H9 (cell line): ENCODE measurements at regions not wholly inside any gene's neighbourhood (a gene's known extent, or its start where the extent isn't known, plus 50 kb on each side); places are given as distances from the start of the nearest gene placed in this dataset.

Experiments
- DNase-seq: peaks from one replicate; pipeline ENCODE4 v3.0.0-alpha.2; 2017
- H2AFZ ChIP-seq: one replicate; pipeline ENCODE4 v1.6.1; 2013; ENCODE audit warnings: mild to moderate bottlenecking, low read length, control low read depth, moderate library complexity
- H2AK5ac ChIP-seq: 2 replicates; pipeline ENCODE4 v1.6.1; 2013; ENCODE audit warnings: low read length, control low read depth, mixed read lengths; ENCODE audit not compliant: insufficient read length
- H2BK120ac ChIP-seq: one replicate; pipeline ENCODE4 v1.6.1; 2013; ENCODE audit warnings: low read depth, mild to moderate bottlenecking, low read length, control low read depth, inconsistent platforms; ENCODE audit not compliant: poor library complexity, severe bottlenecking
- H2BK12ac ChIP-seq: 2 replicates; pipeline ENCODE4 v1.6.1; 2013; ENCODE audit warnings: low read length, control low read depth, mixed read lengths, low read depth; ENCODE audit not compliant: insufficient read length
- H2BK15ac ChIP-seq: 2 replicates; pipeline ENCODE4 v1.6.1; 2013; ENCODE audit warnings: low read depth, low read length, control low read depth
- H2BK20ac ChIP-seq: one replicate; pipeline ENCODE4 v1.6.1; 2013; ENCODE audit warnings: low read depth, mild to moderate bottlenecking, low read length, control low read depth, inconsistent platforms; ENCODE audit not compliant: poor library complexity, severe bottlenecking
- H2BK5ac ChIP-seq: 2 replicates; pipeline ENCODE4 v1.6.1; 2013; ENCODE audit warnings: low read length, control low read depth, mixed read lengths; ENCODE audit not compliant: insufficient read length
- H3K14ac ChIP-seq: 2 replicates; pipeline ENCODE4 v1.6.1; 2013; ENCODE audit warnings: low read length, control low read depth; ENCODE audit not compliant: insufficient read depth
- H3K18ac ChIP-seq: 2 replicates; pipeline ENCODE4 v1.6.1; 2013; ENCODE audit warnings: low read depth, mild to moderate bottlenecking, mixed read lengths, low read length, control low read depth; ENCODE audit not compliant: insufficient read length
- H3K23ac ChIP-seq: 2 replicates; pipeline ENCODE4 v1.6.1; 2013; ENCODE audit warnings: low read length, control low read depth, mixed read lengths, low read depth; ENCODE audit not compliant: insufficient read length
- H3K23me2 ChIP-seq: 2 replicates; pipeline ENCODE4 v1.6.1; 2013; ENCODE audit warnings: low read depth, mild to moderate bottlenecking, mixed read lengths, low read length, control low read depth; ENCODE audit not compliant: insufficient read length, poor library complexity, severe bottlenecking
- H3K27ac ChIP-seq: 2 replicates; pipeline ENCODE4 v1.5.1; 2013; ENCODE audit warnings: low read length, control low read depth, mixed read lengths, low read depth; ENCODE audit not compliant: insufficient read length
- H3K27me3 ChIP-seq: 2 replicates; pipeline ENCODE4 v1.6.1; 2013; ENCODE audit warnings: low read length, control low read depth, inconsistent platforms; ENCODE audit not compliant: insufficient read depth
- H3K4ac ChIP-seq: 2 replicates; pipeline ENCODE4 v1.6.1; 2013; ENCODE audit warnings: low read depth, mild to moderate bottlenecking, control low read depth, inconsistent platforms, low read length, moderate library complexity
- H3K4me1 ChIP-seq: 2 replicates; pipeline ENCODE4 v1.6.1; 2013; ENCODE audit warnings: low read length, control low read depth, inconsistent platforms; ENCODE audit not compliant: insufficient read depth
- H3K4me2 ChIP-seq: 2 replicates; pipeline ENCODE4 v1.6.1; 2013; ENCODE audit warnings: low read length, control low read depth, mixed read lengths; ENCODE audit not compliant: insufficient read length, insufficient read depth
- H3K56ac ChIP-seq: 2 replicates; pipeline ENCODE4 v1.6.1; 2013; ENCODE audit warnings: low read depth, mild to moderate bottlenecking, mixed read lengths, low read length, control low read depth; ENCODE audit not compliant: insufficient read length
- H3K79me1 ChIP-seq: 2 replicates; pipeline ENCODE4 v1.6.1; 2013; ENCODE audit warnings: low read depth, mild to moderate bottlenecking, moderate library complexity, low read length, control low read depth, inconsistent platforms; ENCODE audit not compliant: insufficient read depth, poor library complexity, severe bottlenecking
- H3K79me2 ChIP-seq: 2 replicates; pipeline ENCODE4 v1.6.1; 2013; ENCODE audit warnings: low read length, control low read depth, inconsistent platforms; ENCODE audit not compliant: insufficient read depth
- H3K9ac ChIP-seq: 2 replicates; pipeline ENCODE4 v1.6.1; 2013; ENCODE audit warnings: low read length, control low read depth, mixed read lengths; ENCODE audit not compliant: insufficient read length; ENCODE audit errors: extremely low read depth
- H3K9me3 ChIP-seq: one replicate; pipeline ENCODE4 v1.6.1; 2013; ENCODE audit warnings: low read depth, low read length, inconsistent platforms; ENCODE audit not compliant: control insufficient read depth
- H3T11ph ChIP-seq: one replicate; pipeline ENCODE4 v1.6.1; 2013; ENCODE audit warnings: mild to moderate bottlenecking, low read length, control low read depth, inconsistent platforms
- H4K20me1 ChIP-seq: one replicate; pipeline ENCODE4 v1.6.1; 2013; ENCODE audit not compliant: control insufficient read depth, insufficient read length, insufficient read depth
- H4K5ac ChIP-seq: 2 replicates; pipeline ENCODE4 v1.6.1; 2013; ENCODE audit warnings: low read depth, mild to moderate bottlenecking, mixed read lengths, low read length, control low read depth; ENCODE audit not compliant: insufficient read length
- H4K8ac ChIP-seq: replicated peaks from 2 replicates; pipeline ENCODE4 v1.6.1; 2013; ENCODE audit warnings: low read length, control low read depth, mixed read lengths, low read depth; ENCODE audit not compliant: insufficient read length
- H4K91ac ChIP-seq: 2 replicates; pipeline ENCODE4 v1.6.1; 2013; ENCODE audit warnings: low read depth, mild to moderate bottlenecking, moderate library complexity, mixed read lengths, low read length, control low read depth; ENCODE audit not compliant: insufficient read length
- H3K27ac Mint-ChIP-seq, 3 experiments: 2 replicates in 2 of 3; 3 replicates in 1 of 3; pipeline ENCODE4 v1.8.0; 2020 to 2021; ENCODE audit warnings: mixed read lengths in 3 of 3, mild to moderate bottlenecking in 1 of 3, moderate library complexity in 1 of 3
- H3K27me3 Mint-ChIP-seq: 2 replicates; pipeline ENCODE4 v1.8.0; 2021; ENCODE audit warnings: low read depth, mild to moderate bottlenecking, moderate library complexity, mixed read lengths
- H3K36me3 Mint-ChIP-seq, 3 experiments: 2 replicates in 2 of 3; 3 replicates in 1 of 3; pipeline ENCODE4 v1.8.0; 2020 to 2021; ENCODE audit warnings: low read depth in 3 of 3, mixed read lengths in 3 of 3; ENCODE audit not compliant: insufficient read depth in 1 of 3
- H3K4me1 Mint-ChIP-seq, 2 experiments: 2 replicates each; pipeline ENCODE4 v1.8.0; 2020; ENCODE audit warnings: mixed read lengths in 2 of 2
- H3K4me3 Mint-ChIP-seq, 2 experiments: 2 replicates in 1 of 2; 3 replicates in 1 of 2; pipeline ENCODE4 v1.8.0; 2020 to 2021; ENCODE audit warnings: mild to moderate bottlenecking in 2 of 2, mixed read lengths in 2 of 2, moderate library complexity in 1 of 2
- H3K9me3 Mint-ChIP-seq, 2 experiments: 2 replicates in 1 of 2; 3 replicates in 1 of 2; pipeline ENCODE4 v1.8.0; 2020; ENCODE audit warnings: mild to moderate bottlenecking in 2 of 2, mixed read lengths in 2 of 2, moderate library complexity in 1 of 2
- WGBS: extraction: QIAGEN DNeasy Blood & Tissue Kit; methylation state at CpG from one replicate; pipeline ENCODE4 v1.1.7; 2013; ENCODE audit warnings: missing lambda C conversion rate, low lambda C conversion rate, mixed read lengths; ENCODE audit not compliant: insufficient read length; ENCODE audit errors: extremely low coverage; 5-methylcytosine and 5-hydroxymethylcytosine counted together
- TF ChIP-seq, protein P1 (sequence below): fragments of 200-600 bp; sonication (generic); conservative IDR thresholded peaks from 3 replicates; pipeline ENCODE4 v1.8.0; 2021; ENCODE audit warnings: antibody characterized with exemption, mild to moderate bottlenecking

DNA sequence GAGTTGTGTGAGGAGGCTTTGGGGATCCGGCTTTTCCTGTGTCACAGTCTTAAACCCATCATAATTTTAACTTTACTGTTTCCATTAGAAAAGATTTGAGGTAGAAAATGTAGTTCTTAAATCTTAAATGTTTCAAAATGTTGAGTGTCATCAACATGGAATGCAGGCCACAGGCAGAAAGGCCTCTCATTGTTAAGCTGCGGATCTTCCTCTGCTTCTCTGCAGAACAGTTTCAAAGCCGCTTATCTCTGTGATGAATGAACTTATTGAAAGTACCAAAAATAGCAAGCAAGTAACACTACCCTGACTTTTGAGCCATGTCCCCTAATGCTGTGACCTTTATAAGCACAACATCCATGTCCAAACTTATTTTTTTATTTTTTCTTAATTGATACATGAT lies 1645.8 kb downstream of the DPP10 start:
- peaks cover 3 to 7% of the 10 kb centered on the region in 2 experiments; a peak in 3 of 4 replicates for H3K4me1 Mint-ChIP-seq
- no peak overlapping the region for H2BK15ac ChIP-seq
- peaks cover 0 to 9% (median 4%) of the 10 kb centered on the region in 3 experiments; a peak in 4 of 7 replicates for H3K36me3 Mint-ChIP-seq
- peaks cover 9 to 10% of the 10 kb centered on the region in 2 experiments; a peak in 4 of 5 replicates for H3K9me3 Mint-ChIP-seq
- H3K27me3 ChIP-seq = no peaks in the 10 kb centered on the region
- H3K79me2 ChIP-seq = no peaks in the 10 kb centered on the region
- H3K23me2 ChIP-seq = no peaks in the 10 kb centered on the region
- H3K56ac ChIP-seq = no peak overlapping the region
- no CpG with 5 or more reads among the region's 3 CpGs for WGBS
- H2AFZ ChIP-seq = no peak overlapping the region
- no peak overlapping the region for H3K4ac ChIP-seq
- no peak overlapping the region for H3K27ac Mint-ChIP-seq
- H2BK5ac ChIP-seq = no peak overlapping the region
- H3K27ac ChIP-seq = no peak overlapping the region
- H3K27me3 Mint-ChIP-seq = no peaks in the 10 kb centered on the region
- TF ChIP-seq, protein P1, sequence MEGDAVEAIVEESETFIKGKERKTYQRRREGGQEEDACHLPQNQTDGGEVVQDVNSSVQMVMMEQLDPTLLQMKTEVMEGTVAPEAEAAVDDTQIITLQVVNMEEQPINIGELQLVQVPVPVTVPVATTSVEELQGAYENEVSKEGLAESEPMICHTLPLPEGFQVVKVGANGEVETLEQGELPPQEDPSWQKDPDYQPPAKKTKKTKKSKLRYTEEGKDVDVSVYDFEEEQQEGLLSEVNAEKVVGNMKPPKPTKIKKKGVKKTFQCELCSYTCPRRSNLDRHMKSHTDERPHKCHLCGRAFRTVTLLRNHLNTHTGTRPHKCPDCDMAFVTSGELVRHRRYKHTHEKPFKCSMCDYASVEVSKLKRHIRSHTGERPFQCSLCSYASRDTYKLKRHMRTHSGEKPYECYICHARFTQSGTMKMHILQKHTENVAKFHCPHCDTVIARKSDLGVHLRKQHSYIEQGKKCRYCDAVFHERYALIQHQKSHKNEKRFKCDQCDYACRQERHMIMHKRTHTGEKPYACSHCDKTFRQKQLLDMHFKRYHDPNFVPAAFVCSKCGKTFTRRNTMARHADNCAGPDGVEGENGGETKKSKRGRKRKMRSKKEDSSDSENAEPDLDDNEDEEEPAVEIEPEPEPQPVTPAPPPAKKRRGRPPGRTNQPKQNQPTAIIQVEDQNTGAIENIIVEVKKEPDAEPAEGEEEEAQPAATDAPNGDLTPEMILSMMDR = no peak
- H4K5ac ChIP-seq = no peak overlapping the region
- H3K4me3 Mint-ChIP-seq = no peak overlapping the region
- no peak overlapping the region for H2BK120ac ChIP-seq
- no peaks in the 10 kb centered on the region for H3K4me1 ChIP-seq
- H3K4me2 ChIP-seq = no peak overlapping the region
- no peak overlapping the region for H2AK5ac ChIP-seq
- no peak overlapping the region for H3K14ac ChIP-seq
- H3T11ph ChIP-seq = no peak overlapping the region
- H2BK12ac ChIP-seq = no peak overlapping the region
- H4K20me1 ChIP-seq = no peaks in the 10 kb centered on the region
- no peak for DNase-seq
- H4K91ac ChIP-seq = no peak overlapping the region
- H3K23ac ChIP-seq = no peak overlapping the region
- H3K9me3 ChIP-seq = no peaks in the 10 kb centered on the region
- no peak overlapping the region for H4K8ac ChIP-seq
- H3K79me1 ChIP-seq = no peaks in the 10 kb centered on the region
- H2BK20ac ChIP-seq = no peak overlapping the region
- H3K18ac ChIP-seq = no peak overlapping the region
- H3K9ac ChIP-seq = no peak overlapping the region
